ENCODE measurements at regions not wholly inside any gene's neighbourhood (a gene's known extent, or its start where the extent isn't known, plus 50 kb on each side); places are given as distances from the start of the nearest gene placed in this dataset.

DNA sequence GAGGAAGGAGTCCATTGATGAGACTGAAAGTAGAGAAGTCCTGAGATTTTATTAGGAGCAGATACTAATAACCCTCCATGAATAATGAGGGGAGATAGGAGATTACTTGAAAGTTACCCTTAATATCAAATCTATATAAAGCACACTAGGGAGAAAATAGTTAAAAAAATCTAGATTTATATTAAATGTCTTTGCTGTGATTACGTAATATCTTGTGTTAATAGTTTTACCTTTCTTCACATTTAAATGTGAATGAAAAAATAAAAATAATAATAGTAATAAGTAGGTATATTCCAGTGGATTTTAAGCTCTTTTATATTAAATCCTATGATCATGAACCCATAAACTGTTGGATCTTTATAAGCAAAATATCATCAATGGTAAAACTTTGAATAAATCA, 267.3 kb upstream of the SYT10 start:
- Histone ChIP-seq H3K9me3 (no peaks in the 10 kb centered on the region), H3K36me3 (no peaks in the 10 kb centered on the region), H3K4me1 (no peaks in the 10 kb centered on the region), H3K27me3 (no peaks in the 10 kb centered on the region), H3K27ac (no peak overlapping the region), H3K4me3 (no peak overlapping the region)
- TF ChIP-seq CTCF (IDR thresholded peaks at IDR 0.05) = no peak
- DNase-seq (no peak), ATAC-seq (no peak)
- intact Hi-C loops (cut with DNase I) = no loop called here

- DNase-seq = no peak
- H3K4me3 ChIP-seq = no peak overlapping the region
- no peaks in the 10 kb centered on the region for H3K4me1 ChIP-seq
- H3K9me3 ChIP-seq = no peaks in the 10 kb centered on the region
- intact Hi-C loops (cut with DNase I) = no loop called here
- H3K27ac ChIP-seq = no peak overlapping the region
- no peaks in the 10 kb centered on the region for H3K27me3 ChIP-seq
- no peak for ATAC-seq
- H3K36me3 ChIP-seq = no peaks in the 10 kb centered on the region
- TF ChIP-seq CTCF (IDR thresholded peaks at IDR 0.05) = no peak
These were observed 269.3 kb upstream of the SYT10 start for GRCh38 chr12:33708935-33709334.

- no peaks in the 10 kb centered on the region for H3K4me1 ChIP-seq
- ATAC-seq (no peak), DNase-seq (no peak)
- H3K9me3 ChIP-seq = no peaks in the 10 kb centered on the region
- H3K27me3 ChIP-seq = no peaks in the 10 kb centered on the region
- H3K27ac ChIP-seq = no peak overlapping the region
- H3K4me3 ChIP-seq = no peak overlapping the region
- TF ChIP-seq CTCF (IDR thresholded peaks at IDR 0.05) = no peak
- intact Hi-C loops (cut with DNase I) = no loop called here
- no peaks in the 10 kb centered on the region for H3K36me3 ChIP-seq
These were observed 270.9 kb upstream of the SYT10 start for GRCh38 chr12:33710548-33710947.

GRCh38 chr12:33718631-33719030, 279.0 kb upstream of the SYT10 start:
- ATAC-seq (no peak), DNase-seq (no peak)
- H3K27ac ChIP-seq = no peak overlapping the region
- no peaks in the 10 kb centered on the region for H3K27me3 ChIP-seq
- H3K36me3 ChIP-seq = no peaks in the 10 kb centered on the region
- intact Hi-C loops (cut with DNase I) = no loop called here
- H3K9me3 ChIP-seq = peaks cover 0 to 5% of the 10 kb centered on the region in 2 donors
- TF ChIP-seq CTCF (IDR thresholded peaks at IDR 0.05) = no peak
- no peaks in the 10 kb centered on the region for H3K4me1 ChIP-seq
- H3K4me3 ChIP-seq = no peak overlapping the region

DNA sequence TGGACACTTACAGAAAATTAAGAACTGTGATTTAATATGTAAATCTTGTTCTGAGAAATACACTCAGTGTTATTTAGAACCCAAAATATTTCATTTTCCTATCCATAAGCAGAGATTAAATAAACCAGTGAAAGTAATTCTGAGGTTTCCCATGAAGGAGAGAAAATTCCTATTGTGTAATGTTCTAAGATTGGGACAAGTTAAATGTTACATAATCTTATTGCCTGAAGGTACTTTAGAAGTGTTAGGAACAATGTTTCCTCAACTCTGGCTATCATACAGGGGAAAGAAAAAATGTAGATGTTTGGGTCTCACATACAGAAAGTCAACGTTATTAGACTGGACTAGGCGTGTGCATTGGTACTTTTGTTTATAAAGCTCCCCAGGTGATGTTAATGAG, 281.9 kb upstream of the SYT10 start:
- intact Hi-C loops (cut with DNase I) = no loop called here
- no peak for TF ChIP-seq CTCF (IDR thresholded peaks at IDR 0.05)
- peaks cover 0 to 10% of the 10 kb centered on the region in 2 donors for H3K9me3 ChIP-seq
- no peaks in the 10 kb centered on the region for H3K27me3 ChIP-seq
- ATAC-seq (no peak), DNase-seq (no peak)
- no peaks in the 10 kb centered on the region for H3K4me1 ChIP-seq
- H3K27ac ChIP-seq = no peak overlapping the region
- no peak overlapping the region for H3K4me3 ChIP-seq
- H3K36me3 ChIP-seq = no peaks in the 10 kb centered on the region

All from left lung (tissue), 4 donors.